HT1080 (cell line): ENCODE measurements at regions not wholly inside any gene's neighbourhood (a gene's known extent, or its start where the extent isn't known, plus 50 kb on each side); places are given as distances from the start of the nearest gene placed in this dataset.

ENCODE experiments used
- DNase-seq: peaks from one replicate; pipeline ENCODE4 v3.0.0-alpha.2; 2015; ENCODE audit warnings: low read depth

- no peak for DNase-seq
Observed at GRCh38 chr20:51219544-51219943, 196.6 kb upstream of the KCNG1 start.

GRCh38 chr20:51218603-51219002, 195.7 kb upstream of the KCNG1 start:
- no peak for DNase-seq

- DNase-seq, result no peak
Observed at GRCh38 chr20:51217347-51218045, 194.6 kb upstream of the KCNG1 start.

- DNase-seq, result no peak
Observed at GRCh38 chr20:51216850-51217249, 193.9 kb upstream of the KCNG1 start.

- DNase-seq, result no peak
Observed at GRCh38 chr20:51212816-51213215, 189.9 kb upstream of the KCNG1 start.

- no peak for DNase-seq
Observed at GRCh38 chr20:51211191-51211590, 188.3 kb upstream of the KCNG1 start.

- DNase-seq, result no peak
Observed at GRCh38 chr20:51210084-51210483, 187.2 kb upstream of the KCNG1 start.

- no peak for DNase-seq
Observed at GRCh38 chr20:51208162-51208561, 185.3 kb upstream of the KCNG1 start.

GRCh38 chr20:51206032-51206662, 183.2 kb upstream of the KCNG1 start:
- DNase-seq, result no peak

GRCh38 chr20:51204794-51205193, 181.9 kb upstream of the KCNG1 start:
- no peak for DNase-seq

- no peak for DNase-seq
Observed at GRCh38 chr20:51204051-51204715, 181.3 kb upstream of the KCNG1 start.

- DNase-seq, result no peak
Observed at GRCh38 chr20:51202304-51202703, 179.4 kb upstream of the KCNG1 start.

GRCh38 chr20:51199920-51200319, 177.0 kb upstream of the KCNG1 start:
- no peak for DNase-seq

GRCh38 chr20:51198876-51199523, 176.1 kb upstream of the KCNG1 start:
- no peak for DNase-seq

- DNase-seq, result no peak
Observed at GRCh38 chr20:51198238-51198637, 175.3 kb upstream of the KCNG1 start.

- no peak for DNase-seq
Observed at GRCh38 chr20:51196991-51197651, 174.2 kb upstream of the KCNG1 start.

- DNase-seq, result no peak
Observed at GRCh38 chr20:51195990-51196389, 173.1 kb upstream of the KCNG1 start.

- peak; percentile 80 for DNase-seq
Observed at GRCh38 chr20:51195419-51195901, 172.6 kb upstream of the KCNG1 start.

- peak; percentile 77 for DNase-seq
Observed at GRCh38 chr20:51193066-51193772, 170.3 kb upstream of the KCNG1 start.

- DNase-seq, result no peak
Observed at GRCh38 chr20:51190783-51191180, 167.9 kb upstream of the KCNG1 start.
